ENCODE measurements at regions not wholly inside any gene's neighbourhood (a gene's known extent, or its start where the extent isn't known, plus 50 kb on each side); places are given as distances from the start of the nearest gene placed in this dataset.

GRCh38 chr4:7132730-7133582 lies 59.4 kb upstream of the SORCS2 start:
- TF ChIP-seq, protein P1, sequence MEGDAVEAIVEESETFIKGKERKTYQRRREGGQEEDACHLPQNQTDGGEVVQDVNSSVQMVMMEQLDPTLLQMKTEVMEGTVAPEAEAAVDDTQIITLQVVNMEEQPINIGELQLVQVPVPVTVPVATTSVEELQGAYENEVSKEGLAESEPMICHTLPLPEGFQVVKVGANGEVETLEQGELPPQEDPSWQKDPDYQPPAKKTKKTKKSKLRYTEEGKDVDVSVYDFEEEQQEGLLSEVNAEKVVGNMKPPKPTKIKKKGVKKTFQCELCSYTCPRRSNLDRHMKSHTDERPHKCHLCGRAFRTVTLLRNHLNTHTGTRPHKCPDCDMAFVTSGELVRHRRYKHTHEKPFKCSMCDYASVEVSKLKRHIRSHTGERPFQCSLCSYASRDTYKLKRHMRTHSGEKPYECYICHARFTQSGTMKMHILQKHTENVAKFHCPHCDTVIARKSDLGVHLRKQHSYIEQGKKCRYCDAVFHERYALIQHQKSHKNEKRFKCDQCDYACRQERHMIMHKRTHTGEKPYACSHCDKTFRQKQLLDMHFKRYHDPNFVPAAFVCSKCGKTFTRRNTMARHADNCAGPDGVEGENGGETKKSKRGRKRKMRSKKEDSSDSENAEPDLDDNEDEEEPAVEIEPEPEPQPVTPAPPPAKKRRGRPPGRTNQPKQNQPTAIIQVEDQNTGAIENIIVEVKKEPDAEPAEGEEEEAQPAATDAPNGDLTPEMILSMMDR (IDR thresholded peaks at IDR 0.05) = no peak
- TF ChIP-seq POLR2A (IDR thresholded peaks at IDR 0.05) = no peak

All from vagina (tissue), 2 donors.